Fibroblast of upper back skin (primary cell): ENCODE measurements at regions not wholly inside any gene's neighbourhood (a gene's known extent, or its start where the extent isn't known, plus 50 kb on each side); places are given as distances from the start of the nearest gene placed in this dataset.

Source experiments
- DNase-seq: peaks from one replicate; pipeline ENCODE4 v3.0.0-alpha.2; 2013

DNA sequence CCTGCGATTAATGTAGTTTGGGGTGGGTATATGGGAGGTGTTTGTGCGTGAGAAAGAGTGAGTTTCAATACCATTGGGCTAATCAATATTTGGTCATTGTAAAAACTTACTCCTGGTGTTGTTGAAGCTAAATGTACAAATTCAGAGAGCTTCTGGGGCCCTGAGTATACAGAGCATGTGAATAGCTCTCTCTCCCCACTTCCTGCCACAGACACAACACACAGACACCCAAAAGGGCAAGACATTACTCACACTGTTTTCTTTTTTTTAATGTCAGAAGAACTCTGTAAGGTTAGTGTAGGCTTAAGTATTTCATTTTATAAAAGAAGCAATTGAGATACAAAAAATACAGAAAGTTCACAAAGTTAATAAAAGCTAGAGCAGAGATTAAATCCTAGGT, 151.3 kb upstream of the KCNIP4 start:
- peak; percentile 66 for DNase-seq

DNA sequence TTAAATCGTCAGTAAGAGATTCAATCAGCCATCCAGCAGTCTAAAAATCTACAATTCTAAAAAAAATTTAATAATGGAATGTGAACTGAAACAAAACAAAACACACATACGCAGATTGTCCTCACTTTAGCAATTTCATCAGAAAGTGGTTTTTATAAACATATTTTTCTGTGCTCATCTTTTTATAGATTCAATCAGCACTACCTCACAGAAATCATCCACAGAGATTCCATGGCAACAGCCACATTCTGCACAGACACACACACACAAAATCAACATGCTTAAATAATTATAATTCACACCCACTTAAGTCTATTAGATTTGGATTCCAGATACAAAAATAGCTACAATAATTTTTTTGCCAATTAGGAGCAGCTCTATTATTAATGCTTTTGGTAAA, 149.0 kb upstream of the KCNIP4 start:
- DNase-seq: no peak

DNA sequence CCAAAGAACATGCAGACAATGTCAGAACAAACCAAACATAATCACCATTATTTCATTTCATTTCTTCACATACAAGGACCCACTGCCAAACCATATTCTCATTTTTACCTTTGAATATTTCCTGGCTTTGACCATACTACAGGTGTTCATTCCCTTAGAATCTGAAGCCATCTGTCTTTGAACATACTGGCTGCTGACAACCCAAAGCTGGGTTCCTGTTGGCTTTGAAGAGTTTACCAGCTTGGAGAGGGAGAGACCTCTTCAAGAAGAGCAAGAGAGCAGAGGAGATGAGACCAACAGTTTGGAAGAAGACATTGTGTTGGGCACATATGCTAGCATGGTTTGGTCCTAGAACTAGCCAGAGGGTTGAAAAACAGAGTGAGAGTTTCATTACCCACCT, 145.6 kb upstream of the KCNIP4 start:
- no peak for DNase-seq

DNA sequence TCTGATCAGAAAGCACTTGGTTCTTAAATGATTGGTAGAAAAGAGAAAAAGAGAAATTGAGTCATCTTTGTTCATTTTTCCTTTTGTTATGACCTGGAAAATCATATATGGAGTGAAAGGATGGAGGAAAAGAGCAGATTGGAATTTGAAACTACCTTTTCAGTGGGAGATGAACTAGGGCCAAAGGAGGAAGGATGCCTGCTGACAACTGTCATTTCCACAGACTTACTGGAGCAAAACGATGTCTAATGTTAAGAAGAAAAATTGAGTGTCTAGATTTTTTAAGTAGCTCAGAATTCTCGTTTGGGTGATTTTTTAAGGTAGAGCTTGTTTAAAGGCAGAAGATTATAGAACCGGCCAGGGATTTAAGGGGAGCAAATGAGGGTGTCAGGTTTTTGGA, 144.6 kb upstream of the KCNIP4 start:
- no peak for DNase-seq

DNA sequence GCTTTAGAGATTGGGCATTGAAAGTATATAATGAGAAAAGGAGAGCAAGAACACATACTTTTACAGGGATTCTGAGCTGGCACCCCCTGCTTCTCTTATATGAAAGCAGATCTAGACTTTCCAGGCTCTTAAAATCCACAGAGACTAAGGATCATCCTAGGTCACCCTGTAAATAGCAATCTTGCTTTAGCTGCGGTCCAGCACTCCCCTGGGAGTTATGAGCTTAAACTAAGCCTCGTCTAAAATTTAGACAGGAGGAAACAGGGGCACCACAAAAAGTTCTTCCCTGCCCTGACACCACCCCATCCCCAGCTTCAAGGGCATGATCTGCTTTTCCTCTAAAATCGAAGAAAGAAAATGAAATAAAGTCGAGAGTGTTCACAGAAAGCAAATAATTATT, 143.3 kb upstream of the KCNIP4 start:
- DNase-seq: no peak

DNA sequence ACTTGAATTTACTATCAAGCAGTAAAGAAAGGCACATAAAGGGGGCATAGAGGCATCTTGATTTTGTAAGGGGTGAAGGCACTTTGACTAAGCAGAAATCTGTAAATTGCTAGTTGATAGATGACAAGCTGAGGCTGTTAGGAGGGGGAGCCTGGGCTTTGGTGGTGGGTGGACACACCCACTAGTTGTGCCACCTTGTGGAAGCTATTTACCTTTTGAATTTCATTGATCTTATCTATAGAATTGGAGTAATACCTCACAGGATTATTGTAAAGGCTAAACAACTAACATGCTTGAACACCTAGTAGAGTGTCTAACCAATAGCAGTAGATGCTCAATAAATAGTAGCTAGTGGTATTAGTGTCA, 142.8 kb upstream of the KCNIP4 start:
- DNase-seq: no peak

DNA sequence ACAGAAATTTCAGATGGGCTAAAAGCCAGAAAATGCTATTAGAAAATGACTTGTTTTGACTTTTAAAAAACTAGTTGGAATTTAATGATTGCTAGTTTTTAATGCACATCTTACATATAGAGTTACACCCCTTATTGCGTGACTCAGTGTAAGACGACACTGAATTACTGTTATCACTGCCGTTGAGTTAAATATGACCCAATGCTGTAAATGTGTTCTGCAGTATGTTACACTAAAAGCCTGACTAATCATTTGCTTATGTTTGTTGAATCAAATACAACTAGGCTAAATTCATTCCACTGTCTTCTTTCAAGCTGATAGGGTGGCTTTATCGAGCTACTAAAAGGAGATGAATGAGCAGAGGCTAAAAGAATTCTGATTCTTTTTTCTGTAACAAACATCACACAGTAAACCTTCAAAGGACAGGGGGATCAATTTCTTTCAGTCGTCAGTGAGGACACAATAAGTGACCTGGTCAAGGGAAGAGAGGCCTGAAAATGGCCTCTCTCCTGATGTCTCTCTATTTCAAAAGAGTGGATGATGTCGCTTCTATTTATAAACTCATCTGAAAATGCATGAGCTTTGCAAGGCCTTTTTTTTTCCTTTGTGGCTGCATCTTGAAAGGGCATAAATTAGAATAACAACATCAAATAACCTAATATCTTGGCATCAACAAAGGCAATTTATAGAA, 142.2 kb upstream of the KCNIP4 start:
- peak; percentile 57 for DNase-seq

DNA sequence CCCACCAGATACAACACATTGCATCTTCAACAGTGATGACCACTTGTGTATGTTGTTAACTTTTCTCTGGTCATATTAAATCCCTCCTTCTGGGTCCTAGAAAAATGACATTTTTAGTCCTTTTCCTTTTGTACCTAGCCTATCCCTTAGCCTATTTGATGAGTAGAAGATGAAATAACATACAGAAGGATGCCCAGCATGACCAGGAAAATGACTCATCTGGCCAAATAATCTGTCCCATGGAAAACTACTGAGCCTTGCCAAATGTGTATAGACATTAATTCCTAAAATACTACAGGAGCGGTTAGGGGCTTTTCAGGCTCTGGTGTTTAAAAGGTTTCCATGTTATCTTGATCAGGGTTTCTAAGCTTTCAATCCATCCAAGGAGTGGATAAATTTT, 129.0 kb upstream of the KCNIP4 start:
- no peak for DNase-seq

DNA sequence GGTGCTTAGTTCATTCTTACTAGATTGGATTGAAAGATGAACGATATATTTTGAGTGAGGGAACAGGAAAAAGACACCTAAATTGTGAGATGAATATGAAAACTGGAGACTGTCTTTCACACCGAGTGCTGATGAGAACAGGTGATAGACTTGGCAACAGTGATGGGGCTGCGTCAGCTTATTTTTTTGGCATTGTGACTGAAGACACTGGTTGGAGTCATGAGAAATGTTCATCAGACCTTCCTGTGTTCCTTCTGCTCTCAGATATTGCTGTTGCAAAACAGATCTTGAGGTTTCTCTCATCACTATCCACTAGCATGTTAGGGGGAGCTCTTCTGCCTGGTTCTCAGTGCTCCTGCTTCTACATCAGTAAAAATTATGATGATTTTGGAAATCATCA, 124.2 kb upstream of the KCNIP4 start:
- DNase-seq: no peak

DNA sequence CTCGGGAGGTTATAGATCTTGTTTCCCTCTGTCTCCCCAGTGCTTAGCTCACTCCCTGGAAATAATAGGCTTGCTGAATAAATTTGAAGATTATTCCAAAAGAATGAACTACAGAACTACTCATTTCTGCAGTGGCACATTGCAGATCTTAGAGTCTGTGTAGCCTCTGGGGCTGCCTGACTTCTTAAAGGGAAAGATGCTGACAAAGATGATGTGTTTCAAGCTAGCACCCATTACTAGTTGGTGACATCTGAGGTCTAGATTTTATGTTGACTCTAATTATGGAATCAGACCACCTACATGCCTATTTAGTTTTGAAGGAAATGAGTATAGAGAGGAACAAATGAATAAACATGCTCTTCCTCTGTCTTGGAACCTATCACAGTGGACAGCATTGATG, 123.7 kb upstream of the KCNIP4 start:
- DNase-seq: no peak

DNA sequence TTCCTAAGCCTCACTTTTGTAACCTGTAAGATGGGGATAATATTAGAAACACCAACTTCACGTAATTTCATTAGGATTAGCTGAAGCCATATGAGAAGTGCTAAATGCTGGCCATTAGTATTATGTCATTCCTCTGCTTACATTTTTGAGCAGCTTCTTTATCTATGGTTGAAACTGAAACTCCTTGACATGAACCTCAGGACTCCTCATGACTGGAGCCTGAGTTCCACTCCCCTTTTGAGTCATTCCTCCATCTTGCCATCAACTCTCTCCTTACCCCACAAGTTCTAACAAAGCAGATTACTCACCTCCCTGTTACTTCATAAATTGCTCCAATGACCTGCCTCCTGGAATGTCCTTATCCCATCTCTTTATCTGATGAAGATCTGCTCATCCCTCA, 123.2 kb upstream of the KCNIP4 start:
- peak; percentile 12 for DNase-seq

DNA sequence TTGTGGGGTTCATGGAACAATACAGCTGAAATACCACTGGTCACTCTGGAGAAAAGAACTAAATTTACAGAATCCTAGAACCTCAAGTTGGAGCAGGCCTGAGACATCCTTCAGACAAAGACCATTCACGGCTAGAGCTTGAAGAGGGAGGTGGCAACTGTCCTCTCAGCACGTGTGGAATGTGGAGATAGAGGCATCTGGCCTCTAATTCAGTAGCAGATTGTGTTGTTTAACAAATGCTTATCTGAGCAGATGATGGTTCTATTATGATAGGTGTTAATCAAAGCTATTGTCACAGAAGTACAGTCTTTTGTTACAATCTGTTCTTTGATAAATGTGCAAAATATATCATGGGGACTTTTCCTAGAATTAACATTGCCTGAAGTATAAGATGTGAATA, 121.7 kb upstream of the KCNIP4 start:
- no peak for DNase-seq

DNA sequence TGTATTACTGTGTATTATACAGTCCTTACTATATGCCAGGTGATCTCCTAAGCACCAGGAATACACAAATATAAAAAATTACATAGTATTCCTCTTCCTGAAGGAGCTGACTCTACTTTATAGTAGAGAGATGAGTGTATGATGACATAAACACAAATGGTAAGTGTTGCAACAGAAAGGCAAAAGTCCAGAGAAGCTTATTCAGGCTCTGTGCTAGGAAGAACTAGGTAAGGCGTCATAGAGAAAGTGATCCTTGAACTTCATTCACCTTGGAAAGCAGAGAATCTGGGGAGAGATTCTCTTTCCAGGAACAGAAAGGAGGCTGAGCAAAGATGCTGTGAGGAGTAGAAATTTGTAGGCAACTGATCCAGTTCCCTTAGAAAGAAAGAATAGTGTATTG, 115.0 kb upstream of the KCNIP4 start:
- no peak for DNase-seq

DNA sequence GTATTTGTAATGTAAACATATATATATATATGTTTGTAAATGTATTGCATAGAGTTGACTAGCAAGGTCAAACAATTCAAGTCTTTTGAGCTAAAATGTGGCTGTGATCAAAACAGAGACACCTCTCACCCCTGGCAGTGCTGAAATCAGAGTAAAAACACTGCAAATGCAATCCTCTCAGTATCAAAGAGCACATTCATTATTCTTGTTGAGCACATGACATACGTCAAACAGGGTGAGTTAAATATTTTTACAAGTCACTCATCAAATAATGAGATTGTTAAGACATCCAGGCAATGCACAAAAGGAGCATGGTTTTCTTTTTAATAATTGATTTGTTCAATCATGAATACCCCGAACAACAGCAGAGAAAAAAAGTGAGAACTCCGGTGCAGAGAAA, 114.1 kb upstream of the KCNIP4 start:
- DNase-seq: no peak

DNA sequence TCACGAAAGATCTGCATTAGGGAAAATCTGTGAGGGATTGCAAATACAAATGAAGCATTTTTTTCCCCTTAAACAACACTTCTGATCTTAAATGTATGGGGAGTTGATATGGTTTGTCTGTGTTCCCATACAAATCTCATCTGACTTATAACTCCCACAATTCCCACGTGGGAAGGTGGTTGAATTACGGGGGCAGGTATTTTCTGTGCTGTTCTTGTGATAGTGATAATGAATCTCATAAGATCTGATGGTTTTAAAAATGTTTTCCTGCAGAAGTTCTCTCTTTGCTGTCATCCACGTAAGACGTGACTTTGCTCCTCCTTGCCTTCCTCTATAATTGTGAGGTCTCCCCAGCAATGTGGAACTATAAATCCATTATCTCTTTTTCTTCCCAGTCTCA, 107.4 kb upstream of the KCNIP4 start:
- DNase-seq: no peak

DNA sequence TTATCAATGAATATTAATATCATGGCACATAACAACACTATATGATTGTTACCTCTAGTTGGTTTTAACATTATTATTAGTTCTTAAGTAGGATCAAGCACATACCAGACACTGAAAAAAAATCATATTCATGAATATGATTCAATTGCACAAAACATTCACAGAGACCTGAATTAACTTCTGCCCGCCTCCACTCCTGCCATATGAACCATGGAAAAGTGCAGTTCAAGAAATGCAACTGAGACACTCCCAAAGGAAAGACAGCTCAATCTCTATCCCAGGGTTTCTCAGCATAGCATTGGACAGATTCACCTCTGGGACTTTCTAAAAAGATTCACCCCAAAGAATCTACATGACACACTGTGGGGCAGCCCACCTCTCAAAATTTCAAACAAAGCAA, 103.5 kb upstream of the KCNIP4 start:
- DNase-seq: no peak

DNA sequence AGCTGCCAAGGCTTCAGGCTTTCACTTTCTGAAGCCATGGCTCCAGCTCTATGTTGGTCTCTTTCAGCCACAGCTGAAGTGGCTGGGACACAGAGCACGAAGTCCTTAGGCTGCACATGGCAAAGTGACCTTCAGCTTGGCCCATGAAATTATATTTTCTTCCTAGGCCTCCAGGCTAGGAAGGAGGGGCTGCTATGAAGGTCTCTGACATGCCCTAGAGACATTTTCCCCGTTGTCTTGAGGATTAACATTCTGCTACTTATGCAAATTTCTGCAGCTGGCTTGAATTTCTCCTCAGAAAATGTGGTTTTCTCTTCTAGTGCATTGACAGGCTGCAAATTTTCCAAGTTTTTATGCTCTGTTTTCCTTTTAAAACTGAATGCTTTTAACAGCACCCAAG, 99.8 kb upstream of the KCNIP4 start:
- DNase-seq: no peak

DNA sequence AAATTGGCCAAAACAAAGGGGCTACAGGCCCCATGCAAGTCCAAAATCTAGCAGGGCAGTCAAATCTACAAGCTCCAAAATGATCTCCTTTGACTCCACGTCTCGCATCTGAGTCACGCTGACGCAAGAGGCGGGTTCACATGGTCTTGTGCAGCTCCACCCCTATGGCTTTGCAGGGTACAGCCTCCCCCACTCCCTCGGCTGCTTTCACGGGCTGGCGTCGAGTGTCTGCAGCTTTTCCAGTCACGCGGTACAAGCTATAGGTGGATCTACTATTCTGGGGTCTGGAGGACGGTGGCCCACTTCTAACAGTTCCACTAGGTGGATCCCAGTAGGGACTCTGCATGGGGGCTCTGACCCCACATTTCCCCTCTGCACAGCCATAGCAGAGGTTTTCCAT, 99.2 kb upstream of the KCNIP4 start:
- DNase-seq: no peak

DNA sequence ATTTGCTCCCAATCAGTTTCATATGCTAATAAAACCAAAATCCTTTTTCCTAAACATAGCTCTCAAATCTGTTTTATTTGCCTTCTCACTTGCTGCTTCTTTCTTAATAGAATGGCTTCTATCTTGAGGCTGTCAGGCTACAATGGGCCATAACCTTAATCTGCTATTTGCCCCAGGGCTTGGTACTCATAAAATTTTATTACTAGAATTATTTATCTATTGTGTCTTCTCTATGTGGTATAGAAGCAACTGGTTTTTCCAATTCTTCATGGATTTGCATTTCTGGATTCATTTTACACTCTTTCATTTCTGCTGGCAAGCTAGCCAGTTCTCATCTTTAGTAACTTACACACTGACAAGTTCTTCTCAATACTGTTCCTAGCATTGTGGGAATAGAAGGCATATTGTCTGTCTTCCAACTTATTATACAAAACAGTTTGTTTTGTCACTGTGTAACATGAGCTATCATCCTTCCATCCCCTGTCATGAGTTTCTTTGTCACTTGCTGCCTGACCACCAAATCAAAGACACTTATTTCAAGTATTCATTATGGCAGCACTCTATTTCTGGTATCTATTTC, 96.6 kb upstream of the KCNIP4 start:
- DNase-seq: no peak

DNA sequence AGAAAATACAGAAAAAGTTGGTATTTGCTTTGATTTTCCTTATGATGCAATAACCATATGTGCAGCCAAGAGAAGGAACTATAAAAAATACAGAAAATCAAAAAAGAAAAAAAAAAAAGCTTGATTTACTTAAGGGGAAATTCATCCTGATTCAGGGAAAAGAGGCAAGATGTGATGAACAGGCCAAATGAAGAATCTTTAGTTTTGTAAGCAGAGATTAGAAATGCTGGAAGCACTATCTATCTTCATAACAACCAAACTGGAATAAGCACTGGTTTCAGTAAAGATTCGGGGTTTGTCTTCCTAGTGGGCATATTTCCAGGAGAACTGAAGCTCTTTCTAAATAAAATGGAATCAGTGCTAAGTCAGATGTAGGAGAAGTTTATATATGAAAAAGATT, 82.9 kb upstream of the KCNIP4 start:
- DNase-seq: no peak

DNA sequence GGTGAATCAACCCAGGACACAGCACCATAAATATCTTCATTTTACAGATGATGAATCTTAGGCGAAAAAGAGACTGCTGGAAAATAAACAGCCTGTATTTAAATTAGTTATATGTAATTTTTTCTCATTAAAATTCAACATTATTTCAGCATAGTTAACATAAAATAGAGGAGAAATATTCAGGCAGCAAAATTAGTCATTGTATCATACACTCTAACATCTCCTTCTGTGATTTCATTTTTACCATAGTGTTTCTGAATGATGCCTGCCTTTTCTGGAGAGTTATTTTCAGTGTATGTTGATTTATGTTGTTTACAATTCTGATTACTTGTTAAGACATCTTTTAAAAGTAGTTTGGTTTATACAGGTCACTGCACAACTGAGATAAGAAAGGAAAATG, 82.3 kb upstream of the KCNIP4 start:
- DNase-seq: no peak

DNA sequence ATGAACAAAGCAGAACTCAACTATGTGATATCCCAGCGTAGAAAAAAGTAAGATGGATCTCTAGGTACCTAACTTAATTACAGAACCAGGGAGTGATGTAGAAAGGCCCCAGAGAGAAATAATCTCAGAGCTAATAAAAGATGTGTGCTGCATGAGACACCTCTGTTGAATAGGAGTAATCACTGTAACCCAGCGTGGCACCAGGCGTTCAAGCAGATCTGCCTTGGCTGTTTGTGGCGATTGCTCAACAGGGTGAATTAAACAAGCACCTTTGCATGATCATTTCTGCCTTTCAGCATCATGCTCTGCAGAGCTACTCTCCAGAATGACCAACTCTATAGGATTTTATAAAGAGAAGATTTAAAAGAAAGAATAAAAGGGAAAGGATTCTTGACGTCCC, 81.7 kb upstream of the KCNIP4 start:
- DNase-seq: no peak

DNA sequence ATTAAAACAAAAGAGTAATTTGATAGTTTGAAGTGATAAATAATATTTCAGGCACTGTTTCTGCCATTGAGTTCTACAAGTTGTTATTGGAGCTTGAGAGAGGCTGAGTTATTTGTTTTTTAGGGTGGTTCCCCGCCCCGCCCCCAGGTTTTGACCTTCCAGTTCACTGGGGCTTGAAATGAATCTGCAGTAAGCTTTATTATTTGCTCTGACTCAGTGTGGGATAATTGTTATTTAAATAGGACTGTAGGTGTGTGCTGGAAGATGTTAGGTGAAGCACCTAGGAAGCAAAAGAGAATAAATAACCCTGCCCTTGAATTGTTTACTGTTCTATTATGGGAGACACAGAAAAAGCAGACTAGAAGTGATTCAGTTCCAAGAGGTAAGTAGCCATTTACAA, 81.2 kb upstream of the KCNIP4 start:
- no peak for DNase-seq

DNA sequence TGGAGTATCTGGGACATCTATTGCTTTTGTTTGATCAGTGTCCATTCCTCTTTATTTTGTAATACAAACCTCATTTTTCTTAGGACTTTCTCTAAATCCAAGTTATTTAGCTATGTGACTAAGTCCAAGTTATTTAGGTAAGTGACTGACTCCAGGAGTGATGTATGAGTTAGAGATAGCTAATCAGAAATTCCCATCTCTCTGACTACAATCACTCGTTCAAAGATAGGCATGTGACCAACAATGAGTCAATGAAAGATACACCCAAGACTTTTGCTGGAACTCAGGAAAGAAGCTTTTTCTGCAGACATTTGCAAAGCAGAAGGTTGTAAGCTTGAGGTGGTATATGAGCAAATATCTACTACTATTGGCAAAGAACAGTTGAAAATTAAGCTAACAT, 72.5 kb upstream of the KCNIP4 start:
- peak; percentile 3 for DNase-seq

DNA sequence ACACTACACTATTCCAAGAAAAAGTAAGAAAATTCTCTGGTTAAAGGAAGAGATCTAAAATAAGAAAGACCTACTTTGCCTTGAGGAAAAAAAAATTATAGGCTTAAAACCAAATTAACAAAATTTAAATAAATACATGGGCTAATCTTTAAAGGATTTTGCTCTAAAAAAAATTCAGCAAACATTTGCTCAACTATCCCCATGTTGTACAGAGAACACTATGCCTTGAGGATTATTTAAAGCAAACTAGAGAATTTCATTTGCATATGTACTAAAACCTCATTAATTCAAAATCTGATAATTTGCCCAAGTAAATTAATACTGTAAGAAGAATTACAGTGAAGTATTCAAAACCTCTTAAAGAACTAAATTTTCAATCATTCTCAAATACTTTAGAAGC, 71.6 kb upstream of the KCNIP4 start:
- no peak for DNase-seq

DNA sequence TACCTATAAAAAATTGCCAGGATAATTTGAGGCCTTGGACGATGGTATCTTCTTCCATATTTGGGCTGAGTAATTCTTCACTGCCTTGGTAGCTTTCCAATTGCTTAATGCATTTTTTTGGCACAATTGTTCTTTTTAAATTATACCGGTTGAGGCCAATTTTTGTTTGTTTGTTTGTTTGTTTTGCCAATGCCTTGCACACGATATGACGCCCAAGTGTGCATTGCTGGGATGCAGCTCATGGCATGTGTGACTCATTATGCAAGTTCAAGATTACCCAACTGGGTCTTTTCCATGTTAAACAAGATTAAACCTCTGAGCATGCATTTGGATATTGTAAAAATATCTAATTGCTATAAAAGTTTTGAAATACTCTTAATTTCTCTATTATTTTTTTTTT, 71.1 kb upstream of the KCNIP4 start:
- no peak for DNase-seq
